ENCODE measurements at regions not wholly inside any gene's neighbourhood (a gene's known extent, or its start where the extent isn't known, plus 50 kb on each side); places are given as distances from the start of the nearest gene placed in this dataset.

GRCh38 chr10:20512631-20513030 lies 384.5 kb downstream of the NEBL start (continued):
- TF ChIP-seq SIX5 (IDR thresholded peaks at IDR 0.05; ENCODE audit: low read depth, low read length): no peak
- TF ChIP-seq TAF1 (IDR thresholded peaks at IDR 0.05; ENCODE audit: low read depth, low read length): no peak

GRCh38 chr10:20508921-20509320 lies 388.2 kb downstream of the NEBL start:
- Histone ChIP-seq H3K56ac (replicated peaks; ENCODE audit: insufficient read length, low read depth, low read length) (no peak overlapping the region), H4K91ac (replicated peaks; ENCODE audit: insufficient read length, low read length) (no peak overlapping the region), H4K5ac (ENCODE audit: insufficient read length, low read depth, low read length) (no peak overlapping the region), H3K18ac (ENCODE audit: extremely low read depth, low read length) (no peak overlapping the region), H3K4ac (replicated peaks; ENCODE audit: insufficient read length, low read depth, low read length) (no peak overlapping the region), H2BK5ac (ENCODE audit: low read depth, low read length) (no peak overlapping the region), H3K9ac (replicated peaks in 1 of 4; ENCODE audit: extremely low read depth in 1 of 4, low read depth in 3 of 4, low read length in 3 of 4) (no peak overlapping the region), H3K4me3 (ENCODE audit: extremely low read depth in 1 of 4, insufficient read depth in 2 of 4, low read depth in 3 of 4, low read length in 4 of 4) (no peak overlapping the region), H2BK15ac (ENCODE audit: low read length) (no peak overlapping the region), H3K14ac (ENCODE audit: insufficient read length) (no peak overlapping the region), H3K27me3 (replicated peaks in 1 of 4; ENCODE audit: control insufficient read depth in 3 of 4, extremely low read depth in 1 of 4, insufficient read depth in 3 of 4, low read length in 3 of 4) (no peaks in the 10 kb centered on the region), H2AK5ac (ENCODE audit: low read depth, low read length) (no peak overlapping the region), H3K4me2 (ENCODE audit: insufficient read depth in 1 of 2, low read depth in 2 of 2, low read length in 2 of 2) (no peak overlapping the region), H3K79me2 (ENCODE audit: control insufficient read depth in 1 of 2, insufficient read depth in 2 of 2, low read length in 2 of 2) (no peaks in the 10 kb centered on the region), H2AFZ (ENCODE audit: low read length) (no peak overlapping the region), H3K79me1 (ENCODE audit: low read depth, low read length) (no peaks in the 10 kb centered on the region), H4K20me1 (replicated peaks in 1 of 2; ENCODE audit: control insufficient read depth in 1 of 2, insufficient read depth in 2 of 2, low read length in 2 of 2) (no peaks in the 10 kb centered on the region), H2BK20ac (ENCODE audit: low read length) (no peak overlapping the region), H2BK120ac (replicated peaks; ENCODE audit: low read depth, low read length) (no peak overlapping the region), H3K4me1 (replicated peaks in 1 of 4; ENCODE audit: control insufficient read depth in 3 of 4, insufficient read depth in 4 of 4, low read length in 3 of 4) (no peaks in the 10 kb centered on the region), H3K9me3 (ENCODE audit: insufficient read depth in 2 of 2, low read depth in 1 of 2, low read length in 1 of 2) (no peaks in the 10 kb centered on the region), H4K8ac (ENCODE audit: extremely low read depth, insufficient read depth, low read length) (no peak overlapping the region), H3K27ac (ENCODE audit: low read depth, low read length) (no peak overlapping the region), H3K36me3 (ENCODE audit: control insufficient read depth in 2 of 4, insufficient read depth in 4 of 4, low read length in 3 of 4) (no peaks in the 10 kb centered on the region), H3K23me2 (ENCODE audit: low read depth, low read length) (no peaks in the 10 kb centered on the region), H3K23ac (ENCODE audit: insufficient read length) (no peak overlapping the region), H2BK12ac (ENCODE audit: low read depth, low read length) (no peak overlapping the region)
- TF ChIP-seq CBX8 (IDR thresholded peaks at IDR 0.05; ENCODE audit: borderline replicate concordance, low read depth, low read length): no peak
- TF ChIP-seq SIN3A (conservative IDR thresholded peaks at IDR 0.05 in 1 of 2, IDR thresholded peaks at IDR 0.05 in 1 of 2; ENCODE audit: low read depth in 1 of 2, low read length in 2 of 2): no peak
- no peak for TF ChIP-seq TEAD4 (IDR thresholded peaks at IDR 0.05; ENCODE audit: low read depth, low read length)
- TF ChIP-seq KDM5A (IDR thresholded peaks at IDR 0.05; ENCODE audit: low read length): no peak
- no peak for TF ChIP-seq ZNF274 (IDR thresholded peaks at IDR 0.05; ENCODE audit: borderline replicate concordance, extremely low read depth, low read length)
- FAIRE-seq: no peak
- ChIA-PET CTCF (ENCODE audit: partially characterized antibody) (no interaction called here), POLR2A (ENCODE audit: partially characterized antibody) (no interaction called here)
- DNase-seq (ENCODE audit: low read depth in 1 of 2, low spot score in 2 of 2): no peak

Data from H1 (cell line).